GM12878 (cell line): ENCODE measurements at regions not wholly inside any gene's neighbourhood (a gene's known extent, or its start where the extent isn't known, plus 50 kb on each side); places are given as distances from the start of the nearest gene placed in this dataset.

ENCODE experiments used
- ATAC-seq: fragments of 200-7000 bp; cut with Tn5 transposase; 3 replicates; pipeline ENCODE4 v1.9.1; 2020; ENCODE audit warnings: mild to moderate bottlenecking, moderate library complexity
- BruUV-seq: library from RNA; stranded (reverse); fragments of 400-500 nt; replicated peaks from 2 replicates; lab custom pipeline; 2021; lab: Mats Ljungman, UMichigan
- CTCF ChIA-PET: fragments of 300-600 bp; sonication (Branson Sonifier 250); formaldehyde crosslinking; extraction: SDS; loops from one replicate; lab custom pipeline; 2021; ENCODE audit warnings: inconsistent platforms; lab: Yijun Ruan, JAX
- POLR2A ChIA-PET: fragments of 350-600 bp; formaldehyde crosslinking; extraction: SDS; loops from one replicate; lab custom pipeline; 2021; ENCODE audit warnings: inconsistent platforms; lab: Charles Lee
- RAD21 ChIA-PET: fragments of 300-600 bp; sonication (Branson Sonifier 250); formaldehyde crosslinking; loops from one replicate; lab custom pipeline; 2023; ENCODE audit warnings: antibody characterized with exemption; ENCODE audit not compliant: unreplicated experiment; lab: Charles Lee
- SMC1A ChIA-PET: fragments of 300-600 bp; sonication (Branson Sonifier 250); formaldehyde crosslinking; loops from one replicate; lab custom pipeline; 2023; ENCODE audit not compliant: unreplicated experiment, uncharacterized antibody; lab: Charles Lee
- DNase-seq: peaks from one replicate; pipeline ENCODE4 v3.0.0-alpha.2; 2011; ENCODE audit warnings: low read depth, low spot score
- FAIRE-seq: peaks from 3 replicates; lab custom pipeline; 2011; peaks lifted over from hg19 to GRCh38; lab: Jason Lieb, UNC
- H2AFZ ChIP-seq: 2 replicates; pipeline ENCODE4 v1.6.0; 2011; ENCODE audit warnings: low read depth, low read length, control low read depth; ENCODE audit not compliant: control insufficient read depth
- H3K27ac ChIP-seq: 2 replicates; pipeline ENCODE4 v1.5.1; 2011; ENCODE audit warnings: control low read depth; ENCODE audit not compliant: control insufficient read depth, insufficient read depth
- H3K27me3 ChIP-seq, 2 experiments: replicated peaks in 1 of 2; 2 replicates each; pipeline versions ENCODE4 v1.6.0 to v1.6.1; 2011; ENCODE audit warnings: low read length in 1 of 2; ENCODE audit not compliant: control insufficient read depth in 2 of 2, insufficient read depth in 2 of 2
- H3K36me3 ChIP-seq, 2 experiments: 2 replicates each; pipeline ENCODE4 v1.5.1; 2011; ENCODE audit warnings: low read length in 1 of 2; ENCODE audit not compliant: control insufficient read depth in 2 of 2, insufficient read depth in 2 of 2
- H3K4me1 ChIP-seq: 2 replicates; pipeline ENCODE4 v1.6.1; 2011; ENCODE audit warnings: mild to moderate bottlenecking, low read length, moderate library complexity, mixed read lengths; ENCODE audit not compliant: control insufficient read depth, insufficient read depth
- H3K4me2 ChIP-seq: 2 replicates; pipeline ENCODE4 v1.6.0; 2011; ENCODE audit warnings: control low read depth; ENCODE audit not compliant: control insufficient read depth, insufficient read depth
- H3K4me3 ChIP-seq: fragments of 200-600 bp; sonication (generic); 2 replicates; pipeline ENCODE4 v1.5.1; 2016
- H3K79me2 ChIP-seq: 2 replicates; pipeline ENCODE4 v1.6.0; 2011; ENCODE audit warnings: low read length; ENCODE audit not compliant: control insufficient read depth, insufficient read depth
- H3K9ac ChIP-seq: 2 replicates; pipeline ENCODE4 v1.8.0; 2011; ENCODE audit warnings: low read length, control low read depth, mixed read lengths; ENCODE audit not compliant: control insufficient read depth, insufficient read depth
- H3K9me3 ChIP-seq: replicated peaks from 3 replicates; pipeline ENCODE4 v1.5.1; 2011; ENCODE audit warnings: mild to moderate bottlenecking, low read length; ENCODE audit not compliant: control insufficient read depth, insufficient read depth
- H4K20me1 ChIP-seq: 2 replicates; pipeline ENCODE4 v1.6.0; 2011; ENCODE audit not compliant: control insufficient read depth, insufficient read depth
- WGBS: methylation state at CpG from one replicate; pipeline ENCODE4 v1.1.6; 2016; ENCODE audit warnings: low lambda C conversion rate; ENCODE audit not compliant: insufficient replicate concordance, insufficient coverage; ENCODE audit errors: missing lambda C conversion rate; 5-methylcytosine and 5-hydroxymethylcytosine counted together
- in situ Hi-C: fragments of 300-500 bp; cut with MboI; formaldehyde crosslinking; loops from 9 replicates; pipeline ENCODE4 v1.14.3; 2018; ENCODE audit warnings: mixed read lengths
- intact Hi-C: fragments of 100-400 bp; cut with micrococcal nuclease; formaldehyde crosslinking; loops from one replicate; pipeline ENCODE4 v1.14.2; 2022; ENCODE audit not compliant: unreplicated experiment
- TF ChIP-seq, protein P1 (sequence below): fragments of 450-650 bp; IDR thresholded peaks from 2 replicates; pipeline ENCODE4 v1.6.1; 2014; ENCODE audit warnings: mild to moderate bottlenecking
- TF ChIP-seq, protein P2 (sequence below): fragments of 150-350 bp; IDR thresholded peaks from 2 replicates; pipeline ENCODE4 v1.6.1; 2016; ENCODE audit warnings: low read depth, low read length

DNA sequence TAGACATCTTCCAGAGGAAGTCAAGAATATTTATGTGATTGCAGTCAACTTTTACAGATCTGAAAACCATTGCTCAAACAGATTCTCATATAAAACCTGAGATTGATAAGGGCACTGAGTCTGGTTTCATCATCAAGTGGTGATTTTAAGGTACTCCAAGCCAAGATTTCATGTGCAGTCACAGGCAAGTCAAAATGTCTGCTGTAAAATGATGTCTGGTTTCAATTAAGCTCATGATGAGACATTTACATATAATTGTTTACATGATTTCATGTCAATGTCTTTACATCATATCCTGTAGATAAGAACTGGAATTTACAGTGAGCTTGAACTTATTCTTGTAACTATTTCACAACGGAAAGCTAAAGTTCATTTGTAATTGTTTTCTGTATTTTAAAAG lies 1215.5 kb downstream of the ROBO2 start:
- DNase-seq (no peak), FAIRE-seq (no peak), ATAC-seq (no peak)
- Histone ChIP-seq H3K9me3 (no peaks in the 10 kb centered on the region), H3K27me3 (no peaks in the 10 kb centered on the region), H3K27ac (no peak overlapping the region), H3K79me2 (no peaks in the 10 kb centered on the region), H3K4me2 (no peak overlapping the region), H3K4me1 (no peaks in the 10 kb centered on the region), H3K36me3 (no peaks in the 10 kb centered on the region), H4K20me1 (no peaks in the 10 kb centered on the region), H3K9ac (no peak overlapping the region), H2AFZ (no peak overlapping the region), H3K4me3 (no peak overlapping the region)
- 39% methylated on average over 1 of the region's 1 CpG for WGBS
- in situ Hi-C loops (no loop called here), intact Hi-C loops (no loop called here)
- no TSS peak for BruUV-seq
- RAD21 ChIA-PET, result no interaction called here
- CTCF ChIA-PET, result no interaction called here
- SMC1A ChIA-PET, result interaction anchor here (0.9 kb wide), 1 partner anchor 115 kb away, joined by 3 read pairs; no protein-coding TSS in a partner anchor
- POLR2A ChIA-PET, result no interaction called here
- TF ChIP-seq, protein P1, sequence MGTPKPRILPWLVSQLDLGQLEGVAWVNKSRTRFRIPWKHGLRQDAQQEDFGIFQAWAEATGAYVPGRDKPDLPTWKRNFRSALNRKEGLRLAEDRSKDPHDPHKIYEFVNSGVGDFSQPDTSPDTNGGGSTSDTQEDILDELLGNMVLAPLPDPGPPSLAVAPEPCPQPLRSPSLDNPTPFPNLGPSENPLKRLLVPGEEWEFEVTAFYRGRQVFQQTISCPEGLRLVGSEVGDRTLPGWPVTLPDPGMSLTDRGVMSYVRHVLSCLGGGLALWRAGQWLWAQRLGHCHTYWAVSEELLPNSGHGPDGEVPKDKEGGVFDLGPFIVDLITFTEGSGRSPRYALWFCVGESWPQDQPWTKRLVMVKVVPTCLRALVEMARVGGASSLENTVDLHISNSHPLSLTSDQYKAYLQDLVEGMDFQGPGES, result no peak
- TF ChIP-seq, protein P2, sequence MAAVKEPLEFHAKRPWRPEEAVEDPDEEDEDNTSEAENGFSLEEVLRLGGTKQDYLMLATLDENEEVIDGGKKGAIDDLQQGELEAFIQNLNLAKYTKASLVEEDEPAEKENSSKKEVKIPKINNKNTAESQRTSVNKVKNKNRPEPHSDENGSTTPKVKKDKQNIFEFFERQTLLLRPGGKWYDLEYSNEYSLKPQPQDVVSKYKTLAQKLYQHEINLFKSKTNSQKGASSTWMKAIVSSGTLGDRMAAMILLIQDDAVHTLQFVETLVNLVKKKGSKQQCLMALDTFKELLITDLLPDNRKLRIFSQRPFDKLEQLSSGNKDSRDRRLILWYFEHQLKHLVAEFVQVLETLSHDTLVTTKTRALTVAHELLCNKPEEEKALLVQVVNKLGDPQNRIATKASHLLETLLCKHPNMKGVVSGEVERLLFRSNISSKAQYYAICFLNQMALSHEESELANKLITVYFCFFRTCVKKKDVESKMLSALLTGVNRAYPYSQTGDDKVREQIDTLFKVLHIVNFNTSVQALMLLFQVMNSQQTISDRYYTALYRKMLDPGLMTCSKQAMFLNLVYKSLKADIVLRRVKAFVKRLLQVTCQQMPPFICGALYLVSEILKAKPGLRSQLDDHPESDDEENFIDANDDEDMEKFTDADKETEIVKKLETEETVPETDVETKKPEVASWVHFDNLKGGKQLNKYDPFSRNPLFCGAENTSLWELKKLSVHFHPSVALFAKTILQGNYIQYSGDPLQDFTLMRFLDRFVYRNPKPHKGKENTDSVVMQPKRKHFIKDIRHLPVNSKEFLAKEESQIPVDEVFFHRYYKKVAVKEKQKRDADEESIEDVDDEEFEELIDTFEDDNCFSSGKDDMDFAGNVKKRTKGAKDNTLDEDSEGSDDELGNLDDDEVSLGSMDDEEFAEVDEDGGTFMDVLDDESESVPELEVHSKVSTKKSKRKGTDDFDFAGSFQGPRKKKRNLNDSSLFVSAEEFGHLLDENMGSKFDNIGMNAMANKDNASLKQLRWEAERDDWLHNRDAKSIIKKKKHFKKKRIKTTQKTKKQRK, result no peak
